ENCODE measurements at regions not wholly inside any gene's neighbourhood (a gene's known extent, or its start where the extent isn't known, plus 50 kb on each side); places are given as distances from the start of the nearest gene placed in this dataset.
"Not testable (repeated sequence)": the region's sequence is repeated elsewhere in the genome, so short reads cannot be mapped to it uniquely, and the experiment has no call there.

DNA sequence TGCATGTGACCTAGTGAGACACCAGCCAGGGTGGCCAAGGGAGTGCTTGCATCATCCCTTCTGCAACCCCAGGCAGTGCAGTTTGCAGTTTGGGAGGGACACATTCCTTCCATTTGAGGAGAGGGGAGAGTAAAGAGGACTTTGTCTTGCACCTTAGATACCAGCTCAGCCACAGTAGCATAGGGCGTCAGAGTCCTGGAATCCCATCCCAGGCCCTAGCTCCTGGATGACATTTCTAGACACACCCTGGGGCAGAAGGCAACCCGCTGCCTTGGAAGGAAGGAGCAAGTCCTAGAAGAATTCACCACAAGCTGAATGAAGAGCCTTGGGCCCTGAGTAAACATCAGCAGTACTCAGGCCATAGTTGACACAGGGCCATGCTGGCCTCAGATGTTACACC lies 680.4 kb upstream of the IMPG1 start:
- no peaks in the 10 kb centered on the region for H3K27me3 ChIP-seq (ENCODE audit: control insufficient read depth in 4 of 4, insufficient read depth in 4 of 4, low read length in 3 of 4)
- WGBS: 94% methylated on average over 2 of the region's 2 CpGs

DNA sequence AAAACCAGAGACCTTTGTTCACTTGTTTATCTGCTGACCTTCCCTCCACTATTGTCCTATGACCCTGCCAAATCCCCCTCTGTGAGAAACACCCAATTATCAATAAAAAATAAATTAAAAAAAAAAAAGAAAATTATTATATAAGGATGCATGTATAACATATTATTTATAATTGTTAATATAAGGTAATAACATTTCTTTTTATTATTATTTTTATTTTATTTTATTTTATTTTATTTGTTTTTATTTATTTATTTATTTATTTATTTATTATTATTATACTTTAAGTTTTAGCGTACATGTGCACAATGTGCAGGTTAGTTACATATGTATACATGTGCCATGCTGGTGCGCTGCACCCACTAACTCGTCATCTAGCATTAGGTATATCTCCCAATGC lies 672.9 kb upstream of the IMPG1 start:
- DNase-seq (ENCODE audit: low spot score); H3K36me3 ChIP-seq (ENCODE audit: control insufficient read depth in 4 of 4, insufficient read depth in 3 of 4, low read depth in 1 of 4, low read length in 3 of 4); H3K4me1 ChIP-seq (ENCODE audit: control insufficient read depth in 4 of 4, insufficient read depth in 4 of 4, low read length in 3 of 4); H3K4me3 ChIP-seq (ENCODE audit: low read depth in 1 of 3, low read length in 3 of 3); H3K27ac ChIP-seq (ENCODE audit: low read depth in 1 of 2, low read length in 2 of 2); H3K9ac ChIP-seq (ENCODE audit: low read depth in 1 of 2, low read length in 2 of 2); H3K9me3 ChIP-seq (ENCODE audit: control insufficient read depth in 4 of 4, low read length in 3 of 4); H3K27me3 ChIP-seq (ENCODE audit: control insufficient read depth in 4 of 4, insufficient read depth in 4 of 4, low read length in 3 of 4): not testable (repeated sequence)
- WGBS: 91% methylated on average over 3 of the region's 3 CpGs

More for the DNA sequence above, 680.4 kb upstream of the IMPG1 start:
- Histone ChIP-seq H3K27ac (ENCODE audit: low read depth in 1 of 2, low read length in 2 of 2) (no peak overlapping the region), H3K4me3 (ENCODE audit: low read depth in 1 of 3, low read length in 3 of 3) (no peak overlapping the region), H3K36me3 (ENCODE audit: control insufficient read depth in 4 of 4, insufficient read depth in 3 of 4, low read depth in 1 of 4, low read length in 3 of 4) (no peaks in the 10 kb centered on the region), H3K4me1 (ENCODE audit: control insufficient read depth in 4 of 4, insufficient read depth in 4 of 4, low read length in 3 of 4) (no peaks in the 10 kb centered on the region), H3K9me3 (ENCODE audit: control insufficient read depth in 4 of 4, low read length in 3 of 4) (no peaks in the 10 kb centered on the region), H3K9ac (ENCODE audit: low read depth in 1 of 2, low read length in 2 of 2) (no peak overlapping the region)
- TF ChIP-seq, protein P1, sequence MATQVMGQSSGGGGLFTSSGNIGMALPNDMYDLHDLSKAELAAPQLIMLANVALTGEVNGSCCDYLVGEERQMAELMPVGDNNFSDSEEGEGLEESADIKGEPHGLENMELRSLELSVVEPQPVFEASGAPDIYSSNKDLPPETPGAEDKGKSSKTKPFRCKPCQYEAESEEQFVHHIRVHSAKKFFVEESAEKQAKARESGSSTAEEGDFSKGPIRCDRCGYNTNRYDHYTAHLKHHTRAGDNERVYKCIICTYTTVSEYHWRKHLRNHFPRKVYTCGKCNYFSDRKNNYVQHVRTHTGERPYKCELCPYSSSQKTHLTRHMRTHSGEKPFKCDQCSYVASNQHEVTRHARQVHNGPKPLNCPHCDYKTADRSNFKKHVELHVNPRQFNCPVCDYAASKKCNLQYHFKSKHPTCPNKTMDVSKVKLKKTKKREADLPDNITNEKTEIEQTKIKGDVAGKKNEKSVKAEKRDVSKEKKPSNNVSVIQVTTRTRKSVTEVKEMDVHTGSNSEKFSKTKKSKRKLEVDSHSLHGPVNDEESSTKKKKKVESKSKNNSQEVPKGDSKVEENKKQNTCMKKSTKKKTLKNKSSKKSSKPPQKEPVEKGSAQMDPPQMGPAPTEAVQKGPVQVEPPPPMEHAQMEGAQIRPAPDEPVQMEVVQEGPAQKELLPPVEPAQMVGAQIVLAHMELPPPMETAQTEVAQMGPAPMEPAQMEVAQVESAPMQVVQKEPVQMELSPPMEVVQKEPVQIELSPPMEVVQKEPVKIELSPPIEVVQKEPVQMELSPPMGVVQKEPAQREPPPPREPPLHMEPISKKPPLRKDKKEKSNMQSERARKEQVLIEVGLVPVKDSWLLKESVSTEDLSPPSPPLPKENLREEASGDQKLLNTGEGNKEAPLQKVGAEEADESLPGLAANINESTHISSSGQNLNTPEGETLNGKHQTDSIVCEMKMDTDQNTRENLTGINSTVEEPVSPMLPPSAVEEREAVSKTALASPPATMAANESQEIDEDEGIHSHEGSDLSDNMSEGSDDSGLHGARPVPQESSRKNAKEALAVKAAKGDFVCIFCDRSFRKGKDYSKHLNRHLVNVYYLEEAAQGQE (IDR thresholded peaks at IDR 0.05): no peak
- no peak for TF ChIP-seq FOXA2 (IDR thresholded peaks at IDR 0.05)
- no peak for DNase-seq (ENCODE audit: low spot score)

DNA sequence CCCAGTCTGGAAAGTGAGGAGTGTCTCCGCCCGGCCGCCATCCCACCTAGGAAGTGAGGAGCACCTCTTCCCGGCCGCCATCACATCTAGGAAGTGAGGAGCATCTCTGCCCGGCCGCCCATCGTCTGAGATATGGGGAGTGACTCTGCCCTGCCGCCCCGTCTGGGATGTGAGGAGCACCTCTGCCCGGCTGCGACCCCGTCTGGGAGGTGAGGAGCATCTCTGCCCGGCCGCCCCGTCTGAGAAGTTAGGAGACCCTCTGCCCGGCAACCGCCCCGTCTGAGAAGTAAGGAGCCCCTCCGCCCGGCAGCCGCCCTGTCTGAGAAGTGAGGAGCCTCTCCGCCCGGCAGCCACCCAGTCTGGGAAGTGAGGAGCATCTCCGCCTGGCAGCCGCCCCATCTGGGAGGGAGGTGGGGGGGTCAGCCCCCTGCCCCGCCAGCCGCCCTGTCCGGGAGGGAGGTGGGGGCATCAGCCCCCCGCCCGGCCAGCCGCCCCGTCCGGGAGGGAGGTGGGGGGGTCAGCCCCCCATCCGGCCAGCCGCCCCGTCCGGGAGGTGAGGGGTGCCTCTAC lies 671.8 kb upstream of the IMPG1 start:
- H3K4me3 ChIP-seq (ENCODE audit: low read depth in 1 of 3, low read length in 3 of 3); DNase-seq (ENCODE audit: low spot score); H3K9me3 ChIP-seq (ENCODE audit: control insufficient read depth in 4 of 4, low read length in 3 of 4); H3K4me1 ChIP-seq (ENCODE audit: control insufficient read depth in 4 of 4, insufficient read depth in 4 of 4, low read length in 3 of 4); H3K36me3 ChIP-seq (ENCODE audit: control insufficient read depth in 4 of 4, insufficient read depth in 3 of 4, low read depth in 1 of 4, low read length in 3 of 4); H3K27me3 ChIP-seq (ENCODE audit: control insufficient read depth in 4 of 4, insufficient read depth in 4 of 4, low read length in 3 of 4); H3K9ac ChIP-seq (ENCODE audit: low read depth in 1 of 2, low read length in 2 of 2); H3K27ac ChIP-seq (ENCODE audit: low read depth in 1 of 2, low read length in 2 of 2): not testable (repeated sequence)
- WGBS: 93% methylated on average over 38 of the region's 38 CpGs

DNA sequence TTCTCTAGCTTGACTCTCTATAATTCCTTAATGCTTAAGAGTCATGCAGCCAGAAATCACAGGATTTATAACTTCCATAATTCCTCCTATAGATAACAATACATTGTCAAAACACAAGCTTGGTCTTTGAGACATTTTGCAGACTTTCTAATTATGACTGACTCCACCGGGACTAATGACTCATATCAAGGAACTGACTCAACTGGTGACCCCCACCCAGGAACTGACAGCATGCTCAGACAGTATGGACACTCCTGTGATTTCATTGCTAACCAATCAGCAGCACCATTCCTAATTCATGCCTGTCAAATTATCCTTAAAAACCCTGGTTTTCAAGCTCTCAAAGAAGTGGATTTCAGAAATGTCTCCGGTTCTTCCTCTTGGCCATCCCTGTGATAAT lies 670.5 kb upstream of the IMPG1 start:
- Histone ChIP-seq H3K27me3 (ENCODE audit: control insufficient read depth in 4 of 4, insufficient read depth in 4 of 4, low read length in 3 of 4) (no peaks in the 10 kb centered on the region), H3K9ac (ENCODE audit: low read depth in 1 of 2, low read length in 2 of 2) (no peak overlapping the region), H3K36me3 (ENCODE audit: control insufficient read depth in 4 of 4, insufficient read depth in 3 of 4, low read depth in 1 of 4, low read length in 3 of 4) (no peaks in the 10 kb centered on the region), H3K27ac (ENCODE audit: low read depth in 1 of 2, low read length in 2 of 2) (no peak overlapping the region), H3K9me3 (ENCODE audit: control insufficient read depth in 4 of 4, low read length in 3 of 4) (peaks cover 0 to 2% (median 0%) of the 10 kb centered on the region in 4 donors), H3K4me3 (ENCODE audit: low read depth in 1 of 3, low read length in 3 of 3) (no peak overlapping the region), H3K4me1 (ENCODE audit: control insufficient read depth in 4 of 4, insufficient read depth in 4 of 4, low read length in 3 of 4) (no peaks in the 10 kb centered on the region)
- no peak for TF ChIP-seq HNF4A (conservative IDR thresholded peaks at IDR 0.05)
- no peak for DNase-seq (ENCODE audit: low spot score)
- 87% methylated on average over 2 of the region's 2 CpGs for WGBS

DNA sequence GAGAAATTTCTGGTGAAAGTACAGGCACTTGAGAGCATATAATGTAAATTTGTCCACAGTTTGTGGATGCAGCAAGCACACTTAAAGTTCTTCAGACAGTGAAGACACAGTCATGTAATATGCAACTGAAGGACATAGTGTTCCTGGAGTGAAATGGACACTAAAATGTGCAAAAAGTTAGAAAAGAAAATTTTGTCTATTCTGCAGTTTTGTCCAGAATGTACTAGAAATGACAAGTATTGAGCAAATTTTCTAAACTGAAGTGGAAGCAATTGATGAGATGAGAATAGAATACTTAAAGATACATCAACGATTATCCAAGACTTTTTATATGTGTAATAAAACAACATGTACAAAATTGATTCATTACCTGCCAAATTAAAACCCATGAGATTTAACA lies 647.0 kb upstream of the IMPG1 start:
- no peak overlapping the region for H3K9ac ChIP-seq (ENCODE audit: low read depth in 1 of 2, low read length in 2 of 2)
- no peak for TF ChIP-seq FOXA2 (IDR thresholded peaks at IDR 0.05)
- no peak for TF ChIP-seq HNF4G (IDR thresholded peaks at IDR 0.05)
- TF ChIP-seq FOXA1 (IDR thresholded peaks at IDR 0.05): no peak
- no peak for TF ChIP-seq SP1 (IDR thresholded peaks at IDR 0.05)
- TF ChIP-seq, protein P2, sequence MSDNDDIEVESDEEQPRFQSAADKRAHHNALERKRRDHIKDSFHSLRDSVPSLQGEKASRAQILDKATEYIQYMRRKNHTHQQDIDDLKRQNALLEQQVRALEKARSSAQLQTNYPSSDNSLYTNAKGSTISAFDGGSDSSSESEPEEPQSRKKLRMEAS (IDR thresholded peaks at IDR 0.05): no peak
- no peak for TF ChIP-seq NR2F2 (IDR thresholded peaks at IDR 0.05)
- TF ChIP-seq, protein P3, sequence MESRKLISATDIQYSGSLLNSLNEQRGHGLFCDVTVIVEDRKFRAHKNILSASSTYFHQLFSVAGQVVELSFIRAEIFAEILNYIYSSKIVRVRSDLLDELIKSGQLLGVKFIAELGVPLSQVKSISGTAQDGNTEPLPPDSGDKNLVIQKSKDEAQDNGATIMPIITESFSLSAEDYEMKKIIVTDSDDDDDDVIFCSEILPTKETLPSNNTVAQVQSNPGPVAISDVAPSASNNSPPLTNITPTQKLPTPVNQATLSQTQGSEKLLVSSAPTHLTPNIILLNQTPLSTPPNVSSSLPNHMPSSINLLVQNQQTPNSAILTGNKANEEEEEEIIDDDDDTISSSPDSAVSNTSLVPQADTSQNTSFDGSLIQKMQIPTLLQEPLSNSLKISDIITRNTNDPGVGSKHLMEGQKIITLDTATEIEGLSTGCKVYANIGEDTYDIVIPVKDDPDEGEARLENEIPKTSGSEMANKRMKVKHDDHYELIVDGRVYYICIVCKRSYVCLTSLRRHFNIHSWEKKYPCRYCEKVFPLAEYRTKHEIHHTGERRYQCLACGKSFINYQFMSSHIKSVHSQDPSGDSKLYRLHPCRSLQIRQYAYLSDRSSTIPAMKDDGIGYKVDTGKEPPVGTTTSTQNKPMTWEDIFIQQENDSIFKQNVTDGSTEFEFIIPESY (IDR thresholded peaks at IDR 0.05): no peak
- TF ChIP-seq GABPA (IDR thresholded peaks at IDR 0.05 in 1 of 2, conservative IDR thresholded peaks at IDR 0.05 in 1 of 2): no peak
- no peak for TF ChIP-seq HNF4A (conservative IDR thresholded peaks at IDR 0.05)
- no peaks in the 10 kb centered on the region for H3K4me1 ChIP-seq (ENCODE audit: control insufficient read depth in 4 of 4, insufficient read depth in 4 of 4, low read length in 3 of 4)
- H3K27me3 ChIP-seq (ENCODE audit: control insufficient read depth in 4 of 4, insufficient read depth in 4 of 4, low read length in 3 of 4): no peaks in the 10 kb centered on the region
- no peak overlapping the region for H3K27ac ChIP-seq (ENCODE audit: low read depth in 1 of 2, low read length in 2 of 2)
- 68% methylated on average over 1 of the region's 1 CpG for WGBS
- H3K4me3 ChIP-seq (ENCODE audit: low read depth in 1 of 3, low read length in 3 of 3): no peak overlapping the region
- DNase-seq (ENCODE audit: low spot score): no peak
- peaks cover 0 to 3% (median 0%) of the 10 kb centered on the region in 4 donors for H3K9me3 ChIP-seq (ENCODE audit: control insufficient read depth in 4 of 4, low read length in 3 of 4)
- H3K36me3 ChIP-seq (ENCODE audit: control insufficient read depth in 4 of 4, insufficient read depth in 3 of 4, low read depth in 1 of 4, low read length in 3 of 4): no peaks in the 10 kb centered on the region

Measured in liver (tissue), 7 donors.